Osteoblast (primary cell): ENCODE measurements at regions not wholly inside any gene's neighbourhood (a gene's known extent, or its start where the extent isn't known, plus 50 kb on each side); places are given as distances from the start of the nearest gene placed in this dataset.

ENCODE experiments used
- DNase-seq: peaks from one replicate; pipeline ENCODE4 v3.0.0; 2011; ENCODE audit warnings: low spot score, mixed read lengths; ENCODE audit not compliant: insufficient read length; ENCODE audit errors: missing footprints
- H2AFZ ChIP-seq: 2 replicates; pipeline ENCODE4 v1.6.0; 2011; ENCODE audit warnings: mild to moderate bottlenecking, low read length
- H3K27ac ChIP-seq: 2 replicates; pipeline ENCODE4 v1.5.1; 2011; ENCODE audit warnings: mild to moderate bottlenecking, low read depth, low read length, moderate library complexity
- H3K27me3 ChIP-seq: 2 replicates; pipeline ENCODE4 v1.6.0; 2012; ENCODE audit warnings: mild to moderate bottlenecking, control low read depth, inconsistent platforms, low read length, moderate library complexity; ENCODE audit not compliant: insufficient read depth
- H3K36me3 ChIP-seq: 2 replicates; pipeline ENCODE4 v1.5.1; 2011; ENCODE audit warnings: mild to moderate bottlenecking, low read length, control low read depth, moderate library complexity; ENCODE audit not compliant: insufficient read depth
- H3K4me1 ChIP-seq: 2 replicates; pipeline ENCODE4 v1.5.1; 2011; ENCODE audit warnings: mild to moderate bottlenecking, low read length, control low read depth, moderate library complexity; ENCODE audit not compliant: insufficient read depth
- H3K4me2 ChIP-seq: 2 replicates; pipeline ENCODE4 v1.6.0; 2011; ENCODE audit warnings: mild to moderate bottlenecking, low read length; ENCODE audit not compliant: insufficient read depth
- H3K4me3 ChIP-seq: fragments of 200-600 bp; sonication (generic); 3 replicates; pipeline ENCODE4 v1.5.1; 2012; ENCODE audit warnings: mild to moderate bottlenecking, low read length, inconsistent platforms; ENCODE audit not compliant: insufficient read depth
- H3K79me2 ChIP-seq: 2 replicates; pipeline ENCODE4 v1.6.0; 2012; ENCODE audit warnings: mild to moderate bottlenecking, low read length, control low read depth, inconsistent platforms; ENCODE audit not compliant: insufficient read depth
- H3K9me3 ChIP-seq: 2 replicates; pipeline ENCODE4 v1.5.1; 2011; ENCODE audit warnings: low read depth, low read length, control low read depth
- H4K20me1 ChIP-seq: 2 replicates; pipeline ENCODE4 v1.6.0; 2012; ENCODE audit warnings: mild to moderate bottlenecking, low read length, control low read depth; ENCODE audit not compliant: insufficient read depth
- TF ChIP-seq, protein P1 (sequence below): IDR thresholded peaks from 2 replicates; pipeline ENCODE4 v1.5.1; 2011; ENCODE audit warnings: mild to moderate bottlenecking, low read depth, low read length, moderate library complexity; ENCODE audit errors: extremely low read depth

GRCh38 chr6:112786801-112787200, 439.7 kb downstream of the RFPL4B start:
- no peak overlapping the region for H2AFZ ChIP-seq
- no peak overlapping the region for H3K4me3 ChIP-seq
- no peaks in the 10 kb centered on the region for H3K4me1 ChIP-seq
- no peak overlapping the region for H3K4me2 ChIP-seq
- H3K9me3 ChIP-seq, result no peaks in the 10 kb centered on the region
- H3K79me2 ChIP-seq, result no peaks in the 10 kb centered on the region
- H4K20me1 ChIP-seq, result no peaks in the 10 kb centered on the region
- TF ChIP-seq, protein P1, sequence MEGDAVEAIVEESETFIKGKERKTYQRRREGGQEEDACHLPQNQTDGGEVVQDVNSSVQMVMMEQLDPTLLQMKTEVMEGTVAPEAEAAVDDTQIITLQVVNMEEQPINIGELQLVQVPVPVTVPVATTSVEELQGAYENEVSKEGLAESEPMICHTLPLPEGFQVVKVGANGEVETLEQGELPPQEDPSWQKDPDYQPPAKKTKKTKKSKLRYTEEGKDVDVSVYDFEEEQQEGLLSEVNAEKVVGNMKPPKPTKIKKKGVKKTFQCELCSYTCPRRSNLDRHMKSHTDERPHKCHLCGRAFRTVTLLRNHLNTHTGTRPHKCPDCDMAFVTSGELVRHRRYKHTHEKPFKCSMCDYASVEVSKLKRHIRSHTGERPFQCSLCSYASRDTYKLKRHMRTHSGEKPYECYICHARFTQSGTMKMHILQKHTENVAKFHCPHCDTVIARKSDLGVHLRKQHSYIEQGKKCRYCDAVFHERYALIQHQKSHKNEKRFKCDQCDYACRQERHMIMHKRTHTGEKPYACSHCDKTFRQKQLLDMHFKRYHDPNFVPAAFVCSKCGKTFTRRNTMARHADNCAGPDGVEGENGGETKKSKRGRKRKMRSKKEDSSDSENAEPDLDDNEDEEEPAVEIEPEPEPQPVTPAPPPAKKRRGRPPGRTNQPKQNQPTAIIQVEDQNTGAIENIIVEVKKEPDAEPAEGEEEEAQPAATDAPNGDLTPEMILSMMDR, result no peak
- DNase-seq, result no peak
- H3K27ac ChIP-seq, result no peak overlapping the region
- no peaks in the 10 kb centered on the region for H3K36me3 ChIP-seq
- no peaks in the 10 kb centered on the region for H3K27me3 ChIP-seq

DNA sequence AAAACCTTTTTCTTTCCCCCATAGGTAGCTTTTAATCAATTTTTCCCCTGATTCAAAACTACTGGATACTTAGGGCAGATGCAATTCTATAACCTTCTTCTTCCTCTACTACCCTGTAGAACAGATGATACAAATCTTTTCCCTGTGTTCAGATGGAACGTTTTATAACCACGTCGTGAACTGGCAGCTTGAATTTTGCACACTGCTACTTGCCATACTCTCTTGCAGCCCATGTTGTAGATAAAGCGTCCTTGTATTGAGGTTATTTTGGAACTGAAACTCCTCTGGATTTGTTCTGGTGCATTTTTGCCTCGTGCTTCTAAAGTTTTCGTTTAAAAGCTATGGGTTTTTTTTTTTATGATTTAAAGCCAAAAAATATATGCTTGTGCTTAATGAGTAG, 440.2 kb downstream of the RFPL4B start:
- Histone ChIP-seq H3K27me3 (no peaks in the 10 kb centered on the region), H3K4me2 (no peak overlapping the region), H2AFZ (peak overlapping the region; percentile 23), H3K36me3 (no peaks in the 10 kb centered on the region), H3K79me2 (no peaks in the 10 kb centered on the region), H3K9me3 (no peaks in the 10 kb centered on the region), H3K27ac (no peak overlapping the region), H3K4me1 (no peaks in the 10 kb centered on the region), H4K20me1 (no peaks in the 10 kb centered on the region), H3K4me3 (no peak overlapping the region)
- TF ChIP-seq, protein P1, result no peak
- DNase-seq, result no peak

DNA sequence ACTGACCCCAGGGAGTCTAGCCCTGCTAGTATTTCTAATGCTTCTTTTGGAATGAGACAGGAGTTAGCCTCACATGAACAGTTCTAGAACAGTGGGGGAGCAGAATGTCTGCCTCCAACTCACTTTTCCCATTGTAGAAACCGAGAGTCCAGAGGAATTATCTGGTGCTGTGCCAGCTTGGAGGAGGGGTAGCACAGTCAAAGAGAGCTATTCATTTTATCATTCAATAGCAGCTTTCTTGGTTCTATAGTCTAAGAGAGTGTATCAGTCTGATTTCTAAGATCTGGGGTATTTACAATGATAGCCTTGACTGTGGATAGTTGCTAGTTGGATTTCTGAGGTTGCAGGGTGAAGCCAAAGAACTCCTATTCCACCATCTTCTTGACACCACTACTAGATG, 448.2 kb downstream of the RFPL4B start:
- no peaks in the 10 kb centered on the region for H4K20me1 ChIP-seq
- H2AFZ ChIP-seq, result no peak overlapping the region
- no peak for DNase-seq
- no peaks in the 10 kb centered on the region for H3K36me3 ChIP-seq
- H3K4me1 ChIP-seq, result no peaks in the 10 kb centered on the region
- H3K27me3 ChIP-seq, result no peaks in the 10 kb centered on the region
- no peaks in the 10 kb centered on the region for H3K9me3 ChIP-seq
- TF ChIP-seq, protein P1, result no peak
- H3K4me2 ChIP-seq, result no peak overlapping the region
- H3K79me2 ChIP-seq, result no peaks in the 10 kb centered on the region
- no peak overlapping the region for H3K4me3 ChIP-seq
- no peak overlapping the region for H3K27ac ChIP-seq

- no peaks in the 10 kb centered on the region for H3K36me3 ChIP-seq
- no peak overlapping the region for H3K4me3 ChIP-seq
- H3K27me3 ChIP-seq, result no peaks in the 10 kb centered on the region
- no peak overlapping the region for H3K4me2 ChIP-seq
- H2AFZ ChIP-seq, result no peak overlapping the region
- DNase-seq, result no peak
- H3K27ac ChIP-seq, result no peak overlapping the region
- peaks cover 11% of the 10 kb centered on the region for H3K4me1 ChIP-seq
- TF ChIP-seq, protein P1, result no peak
- H3K9me3 ChIP-seq, result no peaks in the 10 kb centered on the region
- H4K20me1 ChIP-seq, result no peaks in the 10 kb centered on the region
- no peaks in the 10 kb centered on the region for H3K79me2 ChIP-seq
Observed at GRCh38 chr6:112796712-112797111, 449.6 kb downstream of the RFPL4B start.
